HG03159 (cell line): ENCODE measurements at regions not wholly inside any gene's neighbourhood (a gene's known extent, or its start where the extent isn't known, plus 50 kb on each side); places are given as distances from the start of the nearest gene placed in this dataset.
"Not testable (repeated sequence)": the region's sequence is repeated elsewhere in the genome, so short reads cannot be mapped to it uniquely, and the experiment has no call there.

Experiments
- ATAC-seq: cut with Tn5 transposase; IDR thresholded peaks from one replicate; pipeline ENCODE4 v1.9.1; 2021; ENCODE audit warnings: mild to moderate bottlenecking, moderate library complexity; ENCODE audit not compliant: unreplicated experiment

- no peak for ATAC-seq
These were observed 655.8 kb upstream of the EEF2KMT start for GRCh38 chr16:5753381-5753780.

GRCh38 chr16:5751216-5751615 is 653.6 kb upstream of the EEF2KMT start:
- no peak for ATAC-seq

- ATAC-seq: not testable (repeated sequence)
These were observed 652.8 kb upstream of the EEF2KMT start for GRCh38 chr16:5750439-5750838.

- no peak for ATAC-seq
These were observed 641.0 kb upstream of the EEF2KMT start for GRCh38 chr16:5738586-5738985.

GRCh38 chr16:5736209-5736930 is 638.8 kb upstream of the EEF2KMT start:
- ATAC-seq: no peak

- ATAC-seq: no peak
These were observed 637.8 kb upstream of the EEF2KMT start for GRCh38 chr16:5735444-5735843.

GRCh38 chr16:5730783-5731182 is 633.2 kb upstream of the EEF2KMT start:
- no peak for ATAC-seq

- no peak for ATAC-seq
These were observed 624.6 kb upstream of the EEF2KMT start for GRCh38 chr16:5722116-5722619.

GRCh38 chr16:5715155-5715554 is 617.6 kb upstream of the EEF2KMT start:
- ATAC-seq: no peak

- ATAC-seq: no peak
These were observed 612.3 kb upstream of the EEF2KMT start for GRCh38 chr16:5709889-5710288.

GRCh38 chr16:5706211-5706610 is 608.6 kb upstream of the EEF2KMT start:
- ATAC-seq: no peak

- ATAC-seq: no peak
These were observed 606.7 kb upstream of the EEF2KMT start for GRCh38 chr16:5704271-5704670.

- no peak for ATAC-seq
These were observed 595.8 kb upstream of the EEF2KMT start for GRCh38 chr16:5693426-5693825.

GRCh38 chr16:5681966-5682365 is 584.4 kb upstream of the EEF2KMT start:
- ATAC-seq: no peak

GRCh38 chr16:5678371-5678770 is 580.8 kb upstream of the EEF2KMT start:
- no peak for ATAC-seq

GRCh38 chr16:5671421-5671820 is 573.8 kb upstream of the EEF2KMT start:
- no peak for ATAC-seq

GRCh38 chr16:5670198-5670597 is 572.6 kb upstream of the EEF2KMT start:
- no peak for ATAC-seq

GRCh38 chr16:5668553-5668952 is 571.0 kb upstream of the EEF2KMT start:
- no peak for ATAC-seq

GRCh38 chr16:5665834-5666233 is 568.2 kb upstream of the EEF2KMT start:
- no peak for ATAC-seq

- ATAC-seq: no peak
These were observed 556.2 kb upstream of the EEF2KMT start for GRCh38 chr16:5653789-5654188.

GRCh38 chr16:5653041-5653440 is 555.4 kb upstream of the EEF2KMT start:
- ATAC-seq: no peak

GRCh38 chr16:5649762-5650743 is 552.5 kb upstream of the EEF2KMT start:
- no peak for ATAC-seq
